Suprapubic skin (tissue), 4 donors: ENCODE measurements at regions not wholly inside any gene's neighbourhood (a gene's known extent, or its start where the extent isn't known, plus 50 kb on each side); places are given as distances from the start of the nearest gene placed in this dataset.

Experiments used
- DNase-seq, 2 donors: peaks; one replicate each; pipeline ENCODE4 v3.0.0-alpha.2; 2019; ENCODE audit warnings: low spot score in 2 of 2
- H3K27ac ChIP-seq: fragments of 200-600 bp; sonication (generic); one replicate; pipeline ENCODE4 v1.5.1; 2019
- H3K27me3 ChIP-seq: fragments of 200-600 bp; sonication (generic); one replicate; pipeline ENCODE4 v1.5.1; 2019
- H3K36me3 ChIP-seq: fragments of 200-600 bp; sonication (generic); one replicate; pipeline ENCODE4 v1.5.1; 2019
- H3K4me1 ChIP-seq: fragments of 200-600 bp; sonication (generic); one replicate; pipeline ENCODE4 v1.5.1; 2019
- H3K4me3 ChIP-seq: fragments of 200-600 bp; sonication (generic); one replicate; pipeline ENCODE4 v1.5.1; 2019; ENCODE audit warnings: mild to moderate bottlenecking
- H3K9me3 ChIP-seq: fragments of 200-600 bp; sonication (generic); one replicate; pipeline ENCODE4 v1.5.1; 2019
- CTCF ChIP-seq, 2 donors: fragments of 200-600 bp in 1 of 2; fragments of 450-650 bp in 1 of 2; sonication (generic) in 1 of 2; IDR thresholded peaks; one replicate each; pipeline ENCODE4 v1.5.1; 2016 to 2019; ENCODE audit warnings: antibody characterized with exemption in 2 of 2, mild to moderate bottlenecking in 1 of 2, moderate library complexity in 1 of 2
- EP300 ChIP-seq: sonication (generic); formaldehyde crosslinking; IDR thresholded peaks from one replicate; pipeline ENCODE4 v1.6.1; 2017; ENCODE audit warnings: antibody characterized with exemption
- POLR2A ChIP-seq, 2 donors: fragments of 450-650 bp; IDR thresholded peaks; one replicate each; pipeline ENCODE4 v1.6.1; 2017; ENCODE audit warnings: antibody characterized with exemption in 2 of 2, mild to moderate bottlenecking in 2 of 2, moderate library complexity in 2 of 2
- POLR2AphosphoS5 ChIP-seq, 3 donors: sonication (generic); formaldehyde crosslinking; IDR thresholded peaks; one replicate each; pipeline ENCODE4 v1.6.1; 2017; ENCODE audit warnings: antibody characterized with exemption in 3 of 3
- WGBS: methylation state at CpG from one replicate; pipeline ENCODE4 v1.1.5; 2018; 5-methylcytosine and 5-hydroxymethylcytosine counted together

GRCh38 chr18:25735459-25735858 lies 355.0 kb downstream of the SS18 start:
- no peaks in the 10 kb centered on the region for H3K9me3 ChIP-seq
- H3K27me3 ChIP-seq, result peaks cover 2% of the 10 kb centered on the region
- WGBS, result 69% methylated on average over 8 of the region's 8 CpGs
- H3K4me1 ChIP-seq, result no peaks in the 10 kb centered on the region
- no peak overlapping the region for H3K4me3 ChIP-seq
- H3K36me3 ChIP-seq, result no peaks in the 10 kb centered on the region
- H3K27ac ChIP-seq, result no peak overlapping the region
- no peak for DNase-seq
- TF ChIP-seq CTCF (IDR thresholded peaks at IDR 0.05), result no peak
- no peak for TF ChIP-seq POLR2A (IDR thresholded peaks at IDR 0.05)
- TF ChIP-seq POLR2AphosphoS5 (IDR thresholded peaks at IDR 0.05), result no peak
- no peak for TF ChIP-seq EP300

- Histone ChIP-seq H3K27ac (no peak overlapping the region), H3K9me3 (no peaks in the 10 kb centered on the region), H3K27me3 (peaks cover 2% of the 10 kb centered on the region), H3K4me3 (no peak overlapping the region), H3K36me3 (no peaks in the 10 kb centered on the region), H3K4me1 (no peaks in the 10 kb centered on the region)
- no peak for TF ChIP-seq POLR2A (IDR thresholded peaks at IDR 0.05)
- no peak for TF ChIP-seq CTCF (IDR thresholded peaks at IDR 0.05)
- TF ChIP-seq EP300, result no peak
- TF ChIP-seq POLR2AphosphoS5 (IDR thresholded peaks at IDR 0.05), result no peak
- no peak for DNase-seq
- 66% methylated on average over 2 of the region's 2 CpGs for whole genome bisulfite sequencing
Observed at GRCh38 chr18:25734336-25734735, 356.1 kb downstream of the SS18 start.

- Histone ChIP-seq H3K4me1 (no peaks in the 10 kb centered on the region), H3K27me3 (peaks cover 2% of the 10 kb centered on the region), H3K27ac (no peak overlapping the region), H3K4me3 (no peak overlapping the region), H3K9me3 (no peaks in the 10 kb centered on the region), H3K36me3 (no peaks in the 10 kb centered on the region)
- WGBS, result 84% methylated on average over 2 of the region's 2 CpGs
- TF ChIP-seq CTCF (IDR thresholded peaks at IDR 0.05), result no peak
- TF ChIP-seq EP300, result no peak
- no peak for TF ChIP-seq POLR2AphosphoS5 (IDR thresholded peaks at IDR 0.05)
- TF ChIP-seq POLR2A (IDR thresholded peaks at IDR 0.05), result no peak
- no peak for DNase-seq
Observed at GRCh38 chr18:25732862-25733261, 357.6 kb downstream of the SS18 start.

- H3K4me3 ChIP-seq, result no peak overlapping the region
- TF ChIP-seq CTCF (IDR thresholded peaks at IDR 0.05) (no peak), POLR2A (IDR thresholded peaks at IDR 0.05) (no peak), POLR2AphosphoS5 (IDR thresholded peaks at IDR 0.05) (no peak), EP300 (no peak)
- WGBS, result 94% methylated on average over 1 of the region's 1 CpG
- H3K9me3 ChIP-seq, result no peaks in the 10 kb centered on the region
- H3K4me1 ChIP-seq, result no peaks in the 10 kb centered on the region
- no peaks in the 10 kb centered on the region for H3K27me3 ChIP-seq
- no peak for DNase-seq
- H3K36me3 ChIP-seq, result no peaks in the 10 kb centered on the region
- H3K27ac ChIP-seq, result no peak overlapping the region
Observed at GRCh38 chr18:25729072-25729471, 361.3 kb downstream of the SS18 start.

DNA sequence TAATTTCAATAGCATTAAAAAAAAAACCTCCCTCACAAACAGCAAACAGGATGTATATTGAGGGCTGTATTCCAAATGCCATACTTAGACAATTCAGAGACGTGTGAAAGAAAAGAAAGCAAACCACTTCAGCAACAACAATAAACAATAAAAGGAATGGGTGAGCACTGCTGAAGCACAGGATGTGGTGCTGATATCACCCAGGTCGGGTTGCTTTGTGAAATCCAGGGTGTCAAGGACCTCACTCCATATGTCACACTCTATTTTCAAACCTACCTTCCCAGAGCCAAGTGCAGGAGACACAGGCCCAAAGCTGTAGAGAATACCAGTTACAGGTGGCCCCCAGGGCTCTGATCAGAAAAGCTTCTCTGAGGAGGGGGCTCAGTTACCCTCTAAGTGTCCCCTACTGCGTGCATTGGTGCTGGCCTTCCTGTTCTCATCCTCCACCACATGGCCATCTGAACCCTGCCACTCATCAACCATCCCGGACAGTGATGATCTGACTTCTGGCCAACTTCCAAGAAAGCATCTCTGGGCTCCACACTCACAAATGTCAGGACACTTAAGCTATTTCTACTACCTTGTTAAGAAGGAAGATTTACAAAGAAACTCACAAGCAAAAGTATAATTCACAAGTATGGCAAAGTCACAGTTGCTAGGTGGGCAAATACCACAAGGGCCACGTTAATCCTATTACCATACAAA lies 363.0 kb downstream of the SS18 start:
- Histone ChIP-seq H3K27me3 (no peaks in the 10 kb centered on the region), H3K36me3 (no peaks in the 10 kb centered on the region), H3K4me3 (no peak overlapping the region), H3K4me1 (no peaks in the 10 kb centered on the region), H3K9me3 (no peaks in the 10 kb centered on the region), H3K27ac (no peak overlapping the region)
- DNase-seq, result no peak
- 65% methylated on average over 5 of the region's 5 CpGs for WGBS
- TF ChIP-seq EP300 (no peak), POLR2AphosphoS5 (IDR thresholded peaks at IDR 0.05) (no peak), POLR2A (IDR thresholded peaks at IDR 0.05) (no peak), CTCF (IDR thresholded peaks at IDR 0.05) (no peak)
